GM18870 (cell line): ENCODE measurements at regions not wholly inside any gene's neighbourhood (a gene's known extent, or its start where the extent isn't known, plus 50 kb on each side); places are given as distances from the start of the nearest gene placed in this dataset.
A peak's percentile ranks its signal among the peaks of the same experiment; 100 is the strongest.

Experiments used
- ATAC-seq: cut with Tn5 transposase; IDR thresholded peaks from one replicate; pipeline ENCODE4 v1.9.1; 2021; ENCODE audit warnings: moderate library complexity; ENCODE audit not compliant: unreplicated experiment

GRCh38 chr4:115850799-115851509, 737.5 kb upstream of the NDST4 start:
- ATAC-seq, result peak; percentile 78

- no peak for ATAC-seq
Measured at GRCh38 chr4:115844180-115844579, 730.8 kb upstream of the NDST4 start.

DNA sequence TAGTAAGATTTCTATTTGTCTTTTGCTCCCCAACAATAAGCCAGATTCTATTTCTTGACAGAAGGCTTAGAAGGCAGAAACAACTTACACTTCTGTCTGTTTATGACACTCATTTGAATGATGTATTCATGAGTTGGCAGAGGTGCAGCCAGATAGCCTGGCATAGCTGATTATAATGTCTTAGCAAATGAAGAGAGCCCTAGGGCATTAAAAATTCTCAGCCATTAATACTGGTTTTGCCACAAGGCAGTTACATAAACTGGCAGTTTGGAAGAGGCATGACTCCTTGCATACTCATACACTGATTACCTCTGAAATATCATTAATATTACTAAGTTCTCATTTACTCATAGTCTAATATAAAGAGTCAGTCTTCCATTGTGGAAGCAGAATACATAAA, 728.5 kb upstream of the NDST4 start:
- no peak for ATAC-seq

- ATAC-seq, result no peak
Measured at GRCh38 chr4:115834441-115834840, 721.0 kb upstream of the NDST4 start.

DNA sequence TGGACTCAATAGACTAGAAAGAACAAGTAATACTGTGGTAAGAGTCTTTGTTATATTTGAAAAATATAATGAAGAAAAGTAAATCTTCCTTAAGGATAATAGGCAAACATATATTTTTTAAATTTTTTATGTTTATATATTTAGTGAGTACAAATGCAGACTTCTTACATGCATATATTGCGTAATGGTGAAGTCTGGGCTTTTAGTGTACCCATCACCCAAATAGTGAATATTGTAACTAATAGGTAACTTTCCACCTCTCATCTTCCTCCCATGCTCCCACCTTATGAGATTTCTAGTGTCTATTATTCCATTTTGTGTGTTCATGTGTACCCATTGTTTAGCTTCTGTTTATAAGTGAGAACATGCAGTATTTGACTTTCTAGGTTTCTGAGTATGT, 711.2 kb upstream of the NDST4 start:
- no peak for ATAC-seq

DNA sequence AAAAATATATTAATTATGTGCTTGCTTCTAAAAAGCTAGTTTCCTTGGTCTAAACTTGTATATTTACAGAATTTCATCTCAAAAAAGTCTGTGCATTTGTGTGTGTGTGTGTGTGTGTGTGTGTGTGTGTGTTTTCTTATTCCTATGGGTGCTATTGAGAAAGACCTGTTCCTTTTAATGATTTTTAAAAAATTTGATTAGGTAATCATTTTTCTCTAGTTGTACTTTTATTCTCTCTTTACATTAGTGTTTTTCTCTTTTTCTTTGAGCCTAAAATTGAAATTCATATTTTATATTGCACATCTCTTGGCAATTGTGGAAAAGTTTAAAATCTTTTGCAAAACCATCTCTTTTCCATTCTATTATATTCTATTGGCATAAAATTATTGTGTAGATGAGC, 690.4 kb upstream of the NDST4 start:
- ATAC-seq, result no peak

- ATAC-seq, result no peak
Measured at GRCh38 chr4:115790812-115791211, 677.4 kb upstream of the NDST4 start.

DNA sequence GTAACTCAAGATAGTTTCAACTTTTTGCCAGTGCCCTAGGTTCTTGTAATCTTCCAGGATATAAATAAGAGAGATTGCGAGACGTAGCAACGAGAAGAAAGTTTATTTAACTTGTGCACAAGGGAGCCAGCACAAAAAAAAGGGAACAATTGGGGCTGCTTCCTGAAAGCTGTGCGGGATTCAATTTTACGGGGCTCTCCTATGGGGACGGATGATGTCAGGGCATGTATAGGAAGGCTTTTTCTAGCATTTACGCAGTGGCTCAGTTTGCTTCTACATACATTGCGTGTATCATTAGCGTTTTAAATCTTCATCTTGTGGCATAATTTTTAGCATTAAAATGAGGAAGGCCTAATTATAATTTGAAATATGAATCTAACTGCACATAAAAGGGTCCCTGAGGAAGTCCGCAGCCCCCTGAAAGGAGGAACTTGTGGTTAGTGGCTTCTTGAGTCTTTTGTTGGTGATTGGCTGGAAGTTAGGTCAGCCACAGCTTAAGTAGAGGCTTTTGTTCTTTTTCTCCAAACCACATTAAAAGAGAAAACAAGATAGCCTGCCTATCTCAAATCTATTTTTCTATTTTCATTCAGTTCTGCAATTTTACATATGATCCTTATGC, 668.2 kb upstream of the NDST4 start:
- peak; percentile 44 for ATAC-seq

DNA sequence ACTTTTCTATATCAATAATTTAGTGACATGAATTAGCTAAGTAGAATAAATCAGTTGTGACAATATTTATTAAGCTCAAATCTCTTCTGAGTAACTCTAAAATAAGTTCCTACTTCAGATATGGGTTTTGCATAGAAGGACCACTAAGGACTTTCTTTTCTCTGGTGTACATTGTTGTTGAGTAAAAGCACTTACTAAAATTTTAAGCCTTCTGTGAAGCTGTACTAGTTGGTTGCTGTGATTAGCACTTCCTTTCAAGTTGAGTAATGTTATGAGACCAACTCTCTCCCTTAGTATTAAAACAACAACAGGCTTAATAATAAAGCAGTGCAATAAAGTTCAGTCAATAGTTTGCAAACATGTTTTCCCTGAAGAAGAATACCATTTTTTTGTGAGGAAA, 667.4 kb upstream of the NDST4 start:
- peak; percentile 85 for ATAC-seq

GRCh38 chr4:115780268-115780667, 666.8 kb upstream of the NDST4 start:
- no peak for ATAC-seq

GRCh38 chr4:115770046-115770543, 656.7 kb upstream of the NDST4 start:
- no peak for ATAC-seq

DNA sequence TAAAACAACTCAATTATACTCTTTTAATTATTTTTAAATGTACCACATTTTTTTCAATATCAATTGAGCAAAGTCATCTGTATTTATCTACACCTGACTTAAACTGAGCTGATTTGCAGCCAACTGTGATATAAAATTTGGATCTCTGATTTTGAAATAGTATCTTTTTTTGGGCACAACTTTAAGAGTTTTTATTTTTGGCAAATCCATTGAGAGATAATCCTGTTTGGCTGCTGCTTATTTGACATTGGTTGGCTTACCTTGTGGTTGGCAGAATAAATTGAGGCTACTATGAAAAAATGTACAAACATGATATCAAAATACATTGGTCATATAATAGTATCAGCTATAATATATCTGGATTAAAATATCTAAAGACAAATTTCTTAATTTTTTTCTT, 656.0 kb upstream of the NDST4 start:
- no peak for ATAC-seq

GRCh38 chr4:115763051-115763450, 649.6 kb upstream of the NDST4 start:
- ATAC-seq, result no peak

- no peak for ATAC-seq
Measured at GRCh38 chr4:115759231-115759630, 645.8 kb upstream of the NDST4 start.

DNA sequence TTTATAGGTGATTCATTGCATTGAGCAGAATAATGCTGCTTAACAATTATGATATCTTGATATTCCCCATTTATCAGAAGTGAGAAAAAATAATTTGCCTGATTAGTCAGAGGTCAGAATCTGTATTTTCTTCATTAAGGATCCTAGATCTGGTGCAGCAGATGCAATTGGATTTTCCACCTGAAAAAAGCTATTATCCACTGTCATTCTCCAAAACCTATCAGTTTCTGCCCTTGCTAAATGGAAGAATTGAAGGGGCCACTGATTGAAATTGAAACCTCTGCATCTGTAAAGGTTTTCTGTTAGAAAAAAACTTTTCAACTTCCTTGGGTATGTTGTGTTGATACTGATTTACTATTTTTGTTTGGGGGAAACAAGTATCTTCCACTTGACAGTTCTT, 636.0 kb upstream of the NDST4 start:
- no peak for ATAC-seq

DNA sequence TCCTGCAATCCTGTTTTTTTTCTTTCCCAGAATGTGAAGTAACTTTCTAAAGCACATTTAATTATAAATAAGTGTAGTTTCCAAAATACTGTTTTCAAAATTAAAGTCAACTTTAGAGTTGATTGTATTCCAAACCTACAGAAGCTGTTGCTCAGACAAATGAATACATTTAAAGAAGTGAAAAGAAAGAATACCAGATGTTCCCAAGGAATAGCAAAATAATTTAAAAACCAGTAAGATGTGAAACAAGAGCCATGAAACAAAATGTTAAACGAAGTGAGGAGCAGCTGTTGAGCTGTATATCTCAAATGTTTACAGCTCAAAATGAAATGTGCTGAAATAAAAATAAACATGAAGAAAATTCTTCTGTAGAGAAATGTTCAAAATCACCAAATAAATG, 627.4 kb upstream of the NDST4 start:
- no peak for ATAC-seq

DNA sequence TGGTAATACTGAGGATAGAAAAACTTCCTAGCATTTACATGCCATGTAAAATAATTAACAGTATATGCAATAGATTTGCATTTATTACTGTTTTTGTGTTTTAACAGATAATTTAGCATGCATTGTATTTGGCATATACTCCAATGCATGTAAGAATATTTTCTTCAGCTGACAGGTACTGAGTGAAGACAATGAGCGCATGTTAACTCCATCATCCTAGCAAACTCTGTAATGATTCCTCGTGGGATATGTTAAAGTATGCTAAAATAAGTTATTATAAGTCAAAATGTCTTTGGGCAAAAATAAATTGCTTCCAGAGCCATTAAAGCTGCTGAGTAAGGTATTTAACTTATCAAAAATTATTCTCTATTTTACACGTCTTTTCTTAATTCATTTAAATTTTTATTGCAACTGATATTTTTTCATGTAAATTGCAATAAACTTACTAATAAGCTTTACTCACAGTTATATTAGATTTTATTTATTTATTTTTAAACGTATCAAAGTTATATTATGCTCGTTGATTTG, 616.4 kb upstream of the NDST4 start:
- no peak for ATAC-seq

- no peak for ATAC-seq
Measured at GRCh38 chr4:115723621-115724020, 610.2 kb upstream of the NDST4 start.

- no peak for ATAC-seq
Measured at GRCh38 chr4:115720611-115721010, 607.2 kb upstream of the NDST4 start.

GRCh38 chr4:115711575-115711974, 598.2 kb upstream of the NDST4 start:
- ATAC-seq, result no peak

DNA sequence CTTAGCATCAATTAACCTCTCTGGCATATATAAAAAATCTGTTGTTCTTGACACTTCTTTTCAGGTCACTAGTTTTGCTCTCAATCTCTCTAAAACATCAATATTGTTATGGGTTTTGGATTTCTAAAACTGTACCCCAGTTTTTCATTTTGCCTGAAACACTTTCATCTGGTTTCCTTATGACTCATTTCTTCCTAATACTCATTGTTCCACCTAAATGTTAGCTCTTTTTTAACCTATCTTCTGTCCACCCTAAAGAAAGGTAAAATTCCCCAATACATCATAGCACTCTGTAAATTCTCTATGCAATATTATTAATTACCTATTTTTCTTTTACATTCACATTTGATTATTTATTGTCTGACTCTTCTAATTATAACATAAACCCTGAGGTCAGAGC, 575.5 kb upstream of the NDST4 start:
- ATAC-seq, result no peak

DNA sequence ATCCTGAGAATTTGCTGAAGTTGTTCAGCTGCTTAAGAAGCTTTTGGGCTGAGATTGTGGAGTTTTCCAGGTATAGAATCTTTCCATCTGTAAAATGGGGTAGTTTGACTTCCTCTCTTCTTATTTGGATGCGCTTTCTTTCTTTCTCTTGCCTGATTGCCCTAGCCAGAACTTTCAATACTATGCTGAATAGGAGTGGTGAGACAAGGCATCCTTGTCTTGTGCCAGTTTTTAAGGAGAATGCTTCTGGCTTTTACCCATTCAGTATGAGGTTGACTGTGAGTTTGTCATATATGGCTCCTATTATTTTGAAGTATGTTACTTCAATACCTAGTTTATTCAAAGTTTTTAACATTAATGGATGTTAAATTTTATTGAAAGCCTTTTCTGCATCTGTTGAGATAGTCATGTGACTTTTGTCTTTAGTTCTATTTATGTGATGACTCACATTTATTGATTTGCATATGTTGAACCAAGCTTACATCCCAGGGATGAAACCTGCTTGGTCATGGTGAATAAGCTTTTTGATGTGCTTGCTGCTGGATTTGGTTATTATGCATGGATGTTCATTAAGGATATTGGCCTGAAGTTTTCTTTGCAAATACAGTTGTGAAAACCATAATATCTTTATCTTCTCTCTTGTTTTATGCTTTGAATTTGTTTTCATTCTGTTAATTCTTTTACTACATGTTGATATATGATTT, 573.8 kb upstream of the NDST4 start:
- no peak for ATAC-seq
